Activated CD4-positive, CD25-positive, alpha-beta regulatory T cell treated with anti-CD3 and anti-CD28 coated beads, Interleukin-2, amount 50 U/mL, for 24 hours (primary cell): ENCODE measurements at regions not wholly inside any gene's neighbourhood (a gene's known extent, or its start where the extent isn't known, plus 50 kb on each side); places are given as distances from the start of the nearest gene placed in this dataset.

Experiments
- ATAC-seq, 2 donors: fragments of 150-1000 bp; cut with Tn5 transposase; one replicate each; pipeline ENCODE4 v1.10.0; 2021; ENCODE audit warnings: mild to moderate bottlenecking in 1 of 2, moderate library complexity in 1 of 2

GRCh38 chr7:124692425-124692824 is 73.2 kb downstream of the GPR37 start:
- no peak for ATAC-seq

GRCh38 chr7:124690840-124691239 is 74.8 kb downstream of the GPR37 start:
- no peak for ATAC-seq

GRCh38 chr7:124689931-124690330 is 75.7 kb downstream of the GPR37 start:
- ATAC-seq, result no peak

GRCh38 chr7:124689523-124689922 is 76.1 kb downstream of the GPR37 start:
- ATAC-seq, result no peak

- ATAC-seq, result no peak
Measured at GRCh38 chr7:124688991-124689390, 76.6 kb downstream of the GPR37 start.

GRCh38 chr7:124686543-124687171 is 78.9 kb downstream of the GPR37 start:
- ATAC-seq, result no peak

- ATAC-seq, result no peak
Measured at GRCh38 chr7:124681946-124682345, 83.6 kb downstream of the GPR37 start.

GRCh38 chr7:124680304-124680703 is 85.3 kb downstream of the GPR37 start:
- ATAC-seq, result no peak

- no peak for ATAC-seq
Measured at GRCh38 chr7:124679586-124680225, 85.9 kb downstream of the GPR37 start.

GRCh38 chr7:124679146-124679545 is 86.4 kb downstream of the GPR37 start:
- ATAC-seq, result no peak

- ATAC-seq, result no peak
Measured at GRCh38 chr7:124674451-124674850, 91.1 kb downstream of the GPR37 start.

- no peak for ATAC-seq
Measured at GRCh38 chr7:124672011-124672410, 93.6 kb downstream of the GPR37 start.

GRCh38 chr7:124667312-124668153 is 98.1 kb downstream of the GPR37 start:
- ATAC-seq, result no peak

GRCh38 chr7:124662937-124663336 is 102.7 kb downstream of the GPR37 start:
- no peak for ATAC-seq

- ATAC-seq, result no peak
Measured at GRCh38 chr7:124662372-124662771, 103.2 kb downstream of the GPR37 start.

- ATAC-seq, result no peak
Measured at GRCh38 chr7:124655990-124656389, 109.6 kb downstream of the GPR37 start.

GRCh38 chr7:124652237-124652636 is 113.4 kb downstream of the GPR37 start:
- no peak for ATAC-seq

- no peak for ATAC-seq
Measured at GRCh38 chr7:124651136-124651535, 114.5 kb downstream of the GPR37 start.

GRCh38 chr7:124649397-124650014 is 116.1 kb downstream of the GPR37 start:
- no peak for ATAC-seq

GRCh38 chr7:124647630-124648306 is 117.8 kb downstream of the GPR37 start:
- ATAC-seq, result no peak

- ATAC-seq, result no peak
Measured at GRCh38 chr7:124645704-124646103, 119.9 kb downstream of the GPR37 start.

- no peak for ATAC-seq
Measured at GRCh38 chr7:124643311-124643811, 122.2 kb downstream of the GPR37 start.

GRCh38 chr7:124635416-124635815 is 130.2 kb downstream of the GPR37 start:
- no peak for ATAC-seq
